Ovary (tissue), 3 donors: ENCODE measurements at regions not wholly inside any gene's neighbourhood (a gene's known extent, or its start where the extent isn't known, plus 50 kb on each side); places are given as distances from the start of the nearest gene placed in this dataset.

Source experiments
- POLR2A ChIP-seq: fragments of 450-650 bp; IDR thresholded peaks from one replicate; pipeline ENCODE4 v1.6.1; 2017; ENCODE audit warnings: antibody characterized with exemption, mild to moderate bottlenecking, moderate library complexity
- TF ChIP-seq, protein P1 (sequence below), 3 donors: fragments of 450-650 bp in 2 of 3; fragments of 200-600 bp in 1 of 3; IDR thresholded peaks; one replicate each; pipeline versions ENCODE4 v1.5.1 to v1.8.0; 2016 to 2022; ENCODE audit warnings: antibody characterized with exemption in 3 of 3, mild to moderate bottlenecking in 1 of 3
- donor health status: DM: no; HTN: no; CAD: no.

DNA sequence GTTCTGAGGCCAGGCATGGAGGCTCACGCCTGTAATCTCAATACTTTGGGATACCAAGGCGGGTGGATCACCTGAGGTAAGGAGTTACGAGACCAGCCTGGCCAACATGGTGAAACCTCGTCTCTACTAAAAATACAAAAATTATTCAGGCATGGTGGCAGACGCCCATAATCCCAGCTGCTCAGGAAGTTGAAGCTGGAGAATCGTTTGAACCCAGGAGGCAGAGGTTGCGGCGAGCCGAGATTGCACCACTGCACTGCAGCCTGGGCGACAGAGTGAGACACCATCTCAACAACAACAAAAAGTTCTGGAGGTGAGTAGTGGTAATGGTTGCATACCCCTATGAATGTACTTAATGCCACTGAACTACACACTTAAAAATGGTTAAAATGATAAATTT is 60.3 kb upstream of the SP4 start:
- TF ChIP-seq, protein P1, sequence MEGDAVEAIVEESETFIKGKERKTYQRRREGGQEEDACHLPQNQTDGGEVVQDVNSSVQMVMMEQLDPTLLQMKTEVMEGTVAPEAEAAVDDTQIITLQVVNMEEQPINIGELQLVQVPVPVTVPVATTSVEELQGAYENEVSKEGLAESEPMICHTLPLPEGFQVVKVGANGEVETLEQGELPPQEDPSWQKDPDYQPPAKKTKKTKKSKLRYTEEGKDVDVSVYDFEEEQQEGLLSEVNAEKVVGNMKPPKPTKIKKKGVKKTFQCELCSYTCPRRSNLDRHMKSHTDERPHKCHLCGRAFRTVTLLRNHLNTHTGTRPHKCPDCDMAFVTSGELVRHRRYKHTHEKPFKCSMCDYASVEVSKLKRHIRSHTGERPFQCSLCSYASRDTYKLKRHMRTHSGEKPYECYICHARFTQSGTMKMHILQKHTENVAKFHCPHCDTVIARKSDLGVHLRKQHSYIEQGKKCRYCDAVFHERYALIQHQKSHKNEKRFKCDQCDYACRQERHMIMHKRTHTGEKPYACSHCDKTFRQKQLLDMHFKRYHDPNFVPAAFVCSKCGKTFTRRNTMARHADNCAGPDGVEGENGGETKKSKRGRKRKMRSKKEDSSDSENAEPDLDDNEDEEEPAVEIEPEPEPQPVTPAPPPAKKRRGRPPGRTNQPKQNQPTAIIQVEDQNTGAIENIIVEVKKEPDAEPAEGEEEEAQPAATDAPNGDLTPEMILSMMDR (IDR thresholded peaks at IDR 0.05), result no peak
- TF ChIP-seq POLR2A, result no peak
